Lung (tissue), 11 donors: ENCODE measurements at regions not wholly inside any gene's neighbourhood (a gene's known extent, or its start where the extent isn't known, plus 50 kb on each side); places are given as distances from the start of the nearest gene placed in this dataset.

Source experiments
- ATAC-seq: fragments of 200-7000 bp; cut with Tn5 transposase; one replicate; pipeline ENCODE4 v1.9.1; 2020; ENCODE audit warnings: moderate number of reproducible peaks; ENCODE audit not compliant: insufficient read depth, low FRiP score
- DNase-seq, 3 donors: peaks; one replicate each; pipeline ENCODE4 v3.0.0-alpha.2; 2013 to 2017
- H3K27ac ChIP-seq, 2 donors: one replicate each; pipeline ENCODE4 v1.5.1; 2013; ENCODE audit warnings: mild to moderate bottlenecking in 2 of 2, moderate library complexity in 2 of 2, control low read depth in 1 of 2, inconsistent platforms in 1 of 2, low read depth in 1 of 2, low read length in 1 of 2
- H3K27me3 ChIP-seq, 3 donors: one replicate each; pipeline ENCODE4 v1.5.1; 2013; ENCODE audit warnings: low read length in 2 of 3; ENCODE audit not compliant: control insufficient read depth in 3 of 3, insufficient read depth in 3 of 3
- H3K36me3 ChIP-seq, 4 donors: one replicate each; pipeline ENCODE4 v1.5.1; 2013; ENCODE audit warnings: low read length in 4 of 4, mild to moderate bottlenecking in 1 of 4, moderate library complexity in 1 of 4; ENCODE audit not compliant: control insufficient read depth in 4 of 4, insufficient read depth in 4 of 4
- H3K4me1 ChIP-seq, 5 donors: one replicate each; pipeline ENCODE4 v1.5.1; 2013; ENCODE audit warnings: low read length in 5 of 5, mild to moderate bottlenecking in 2 of 5, moderate library complexity in 1 of 5; ENCODE audit not compliant: control insufficient read depth in 5 of 5, insufficient read depth in 5 of 5
- H3K4me3 ChIP-seq: one replicate; pipeline ENCODE4 v1.5.1; 2013; ENCODE audit warnings: mild to moderate bottlenecking, control low read depth, moderate library complexity
- H3K9ac ChIP-seq, 2 donors: one replicate each; pipeline ENCODE4 v1.5.1; 2013; ENCODE audit warnings: low read length in 2 of 2, control low read depth in 1 of 2; ENCODE audit not compliant: insufficient read depth in 1 of 2
- H3K9me3 ChIP-seq, 4 donors: one replicate each; pipeline ENCODE4 v1.5.1; 2013; ENCODE audit warnings: low read length in 3 of 4, mild to moderate bottlenecking in 1 of 4, moderate library complexity in 1 of 4; ENCODE audit not compliant: control insufficient read depth in 4 of 4, insufficient read depth in 3 of 4
- CTCF ChIP-seq: IDR thresholded peaks from 2 replicates; pipeline ENCODE4 v1.5.1; 2012; ENCODE audit warnings: mild to moderate bottlenecking; ENCODE audit errors: control extremely low read depth, extremely low read depth
- WGBS, 2 donors: extraction: QIAGEN DNeasy Blood & Tissue Kit; methylation state at CpG; one replicate each; pipeline ENCODE4 v1.1.7; 2013; 5-methylcytosine and 5-hydroxymethylcytosine counted together
- donor health status: control.
- donor health status: control.
- donor health status: Bipolar disorder and iron deficiency.
- donor health status: healthy.
- donor health status: DM: yes; HTN: yes; CAD: no.

DNA sequence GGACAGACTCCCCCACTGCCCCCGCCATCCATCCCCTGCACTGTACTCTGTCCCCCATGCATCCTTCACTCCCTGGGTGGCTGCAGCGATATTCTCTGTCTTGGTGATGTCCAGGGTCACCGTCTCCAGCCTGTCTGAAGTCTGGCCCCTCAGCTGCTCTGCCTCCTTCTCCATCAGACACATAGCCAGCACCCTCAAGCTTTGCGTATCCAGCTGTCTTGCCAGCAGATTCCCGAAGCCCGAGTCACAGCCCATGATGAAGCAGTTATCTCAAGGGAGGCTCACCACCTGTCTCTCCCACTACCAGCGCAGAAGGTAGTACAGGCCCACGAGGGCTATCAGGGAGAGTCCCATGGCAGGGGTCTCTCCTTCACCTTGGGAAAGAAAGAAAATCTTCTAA lies 77.8 kb downstream of the HSD17B6 start:
- ATAC-seq (no peak), DNase-seq (no peak)
- H3K9me3 ChIP-seq, result no peaks in the 10 kb centered on the region
- peaks cover 0 to 37% (median 9%) of the 10 kb centered on the region in 5 donors for H3K4me1 ChIP-seq
- 86 to 87% methylated on average over 8 of the region's 8 CpGs for WGBS, 2 donors
- no peaks in the 10 kb centered on the region for H3K27me3 ChIP-seq
- H3K36me3 ChIP-seq, result no peaks in the 10 kb centered on the region
- H3K27ac ChIP-seq, result no peak overlapping the region
- H3K4me3 ChIP-seq, result no peak overlapping the region
- H3K9ac ChIP-seq, result no peak overlapping the region
- no peak for TF ChIP-seq CTCF

- 0 to 16% methylated on average over 1 of the region's 1 CpG for whole genome bisulfite sequencing, 2 donors
Measured at GRCh38 chr12:56839915-56840325, 76.8 kb downstream of the HSD17B6 start.

DNA sequence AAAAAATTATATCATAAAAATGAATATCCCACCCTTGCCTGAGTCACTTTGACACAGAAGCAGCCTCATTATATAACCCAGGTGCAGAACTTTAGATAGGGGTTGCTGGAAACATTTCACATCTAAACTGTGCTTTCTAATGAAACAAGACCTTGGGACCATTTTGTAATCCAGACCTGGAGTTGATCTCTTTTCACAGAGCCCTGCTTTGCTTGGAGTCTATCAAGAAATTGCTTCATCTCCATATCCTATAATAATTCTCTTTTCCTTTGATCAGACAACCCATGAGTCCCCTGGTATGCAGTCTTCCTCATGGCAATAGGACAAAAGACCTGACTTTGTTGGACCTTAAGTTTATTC lies 76.3 kb downstream of the HSD17B6 start:
- no peaks in the 10 kb centered on the region for H3K36me3 ChIP-seq
- ATAC-seq (no peak), DNase-seq (peak in 1 of 3 donors; percentile 5)
- peaks cover 0 to 2% (median 0%) of the 10 kb centered on the region in 4 donors for H3K9me3 ChIP-seq
- no peak overlapping the region for H3K9ac ChIP-seq
- peaks cover 0 to 37% (median 12%) of the 10 kb centered on the region in 5 donors for H3K4me1 ChIP-seq
- H3K4me3 ChIP-seq, result no peak overlapping the region
- H3K27ac ChIP-seq, result no peak overlapping the region
- no peaks in the 10 kb centered on the region for H3K27me3 ChIP-seq
- no peak for TF ChIP-seq CTCF

More at GRCh38 chr12:56839915-56840325, 76.8 kb downstream of the HSD17B6 start:
- no peak for ATAC-seq
- Histone ChIP-seq H3K4me1 (peaks cover 0 to 37% (median 11%) of the 10 kb centered on the region in 5 donors), H3K36me3 (no peaks in the 10 kb centered on the region), H3K27me3 (no peaks in the 10 kb centered on the region), H3K27ac (no peak overlapping the region), H3K9ac (peak overlapping the region in 1 of 2 donors; percentile 19), H3K4me3 (no peak overlapping the region), H3K9me3 (peaks cover 0 to 1% (median 0%) of the 10 kb centered on the region in 4 donors)
- peak; percentile 76 to 88 (median 84) for DNase-seq
- no peak for TF ChIP-seq CTCF
